PC-9 (cell line): ENCODE measurements at regions not wholly inside any gene's neighbourhood (a gene's known extent, or its start where the extent isn't known, plus 50 kb on each side); places are given as distances from the start of the nearest gene placed in this dataset.

Experiments
- BruUV-seq: library from RNA; stranded (reverse); fragments of 400-500 nt; replicated peaks from 2 replicates; lab custom pipeline; 2021; lab: Mats Ljungman, UMichigan
- CTCF ChIA-PET: fragments of 300-600 bp; sonication (Branson Sonifier 250); formaldehyde crosslinking; loops from one replicate; lab custom pipeline; 2022; ENCODE audit warnings: antibody characterized with exemption; lab: Charles Lee
- POLR2A ChIA-PET: fragments of 300-600 bp; sonication (Branson Sonifier 250); formaldehyde crosslinking; loops from one replicate; lab custom pipeline; 2022; ENCODE audit warnings: antibody characterized with exemption; ENCODE audit not compliant: unreplicated experiment; lab: Charles Lee
- DNase-seq, 2 experiments: peaks; one replicate each; pipeline versions ENCODE4 v3.0.0 to v3.0.0-alpha.2; 2015 to 2022; ENCODE audit warnings: mixed read lengths in 1 of 2
- H2AFZ ChIP-seq: fragments of 200-600 bp; sonication (generic); 2 replicates; pipeline ENCODE4 v1.8.1; 2017; ENCODE audit warnings: antibody characterized with exemption
- H3F3A ChIP-seq: fragments of 200-600 bp; sonication (generic); 2 replicates; pipeline ENCODE4 v1.8.1; 2017; ENCODE audit warnings: antibody characterized with exemption, mild to moderate bottlenecking, low read depth; ENCODE audit not compliant: insufficient read depth
- H3K27ac ChIP-seq: fragments of 200-600 bp; sonication (generic); 2 replicates; pipeline ENCODE4 v1.6.1; 2016; ENCODE audit warnings: mixed run types
- H3K27me3 ChIP-seq: fragments of 200-600 bp; sonication (generic); 2 replicates; pipeline ENCODE4 v1.6.1; 2016; ENCODE audit warnings: low read depth, mixed run types; ENCODE audit not compliant: insufficient read depth
- H3K36me3 ChIP-seq: fragments of 200-600 bp; sonication (generic); 2 replicates; pipeline ENCODE4 v1.6.1; 2016; ENCODE audit warnings: low read depth, mixed run types
- H3K4me1 ChIP-seq: fragments of 200-600 bp; sonication (generic); replicated peaks from 2 replicates; pipeline ENCODE4 v1.6.1; 2016; ENCODE audit warnings: mixed run types; ENCODE audit not compliant: insufficient read depth
- H3K4me2 ChIP-seq: fragments of 200-600 bp; sonication (generic); 2 replicates; pipeline ENCODE4 v1.6.1; 2017; ENCODE audit warnings: mixed run types
- H3K4me3 ChIP-seq: fragments of 200-600 bp; sonication (generic); 2 replicates; pipeline ENCODE4 v1.6.1; 2016; ENCODE audit warnings: mixed run types
- H3K79me2 ChIP-seq: fragments of 200-600 bp; sonication (generic); 2 replicates; pipeline ENCODE4 v1.6.1; 2017; ENCODE audit warnings: low read depth, mixed run types
- H3K9me2 ChIP-seq: fragments of 200-600 bp; sonication (generic); 2 replicates; pipeline ENCODE4 v1.8.1; 2017; ENCODE audit warnings: mild to moderate bottlenecking; ENCODE audit not compliant: insufficient read depth
- H3K9me3 ChIP-seq: fragments of 200-600 bp; sonication (generic); 2 replicates; pipeline ENCODE4 v1.8.1; 2016; ENCODE audit warnings: low read depth; ENCODE audit not compliant: insufficient read depth
- H4K20me1 ChIP-seq: fragments of 200-600 bp; sonication (generic); 2 replicates; pipeline ENCODE4 v1.8.1; 2017; ENCODE audit not compliant: insufficient read depth
- EZH2 ChIP-seq: fragments of 200-600 bp; sonication (generic); IDR thresholded peaks from 2 replicates; pipeline ENCODE4 v1.8.0; 2017; ENCODE audit warnings: antibody characterized with exemption, low read depth
- intact Hi-C: fragments of 100-400 bp; cut with micrococcal nuclease; formaldehyde crosslinking; loops from one replicate; pipeline ENCODE4 v1.10.0; 2022; ENCODE audit not compliant: unreplicated experiment
- TF ChIP-seq, protein P1 (sequence below): fragments of 200-600 bp; sonication (generic); conservative IDR thresholded peaks from 2 replicates; pipeline ENCODE4 v1.6.1; 2017; ENCODE audit warnings: mixed run types, antibody characterized with exemption, mild to moderate bottlenecking, moderate library complexity

GRCh38 chr5:28914297-28914696 lies 1875.9 kb upstream of the CDH9 start:
- H3K27me3 ChIP-seq, result no peaks in the 10 kb centered on the region
- no peaks in the 10 kb centered on the region for H3K4me1 ChIP-seq
- H3K27ac ChIP-seq, result no peak overlapping the region
- intact Hi-C loops, result no loop called here
- H3K79me2 ChIP-seq, result no peaks in the 10 kb centered on the region
- no peak for TF ChIP-seq EZH2
- TF ChIP-seq, protein P1, sequence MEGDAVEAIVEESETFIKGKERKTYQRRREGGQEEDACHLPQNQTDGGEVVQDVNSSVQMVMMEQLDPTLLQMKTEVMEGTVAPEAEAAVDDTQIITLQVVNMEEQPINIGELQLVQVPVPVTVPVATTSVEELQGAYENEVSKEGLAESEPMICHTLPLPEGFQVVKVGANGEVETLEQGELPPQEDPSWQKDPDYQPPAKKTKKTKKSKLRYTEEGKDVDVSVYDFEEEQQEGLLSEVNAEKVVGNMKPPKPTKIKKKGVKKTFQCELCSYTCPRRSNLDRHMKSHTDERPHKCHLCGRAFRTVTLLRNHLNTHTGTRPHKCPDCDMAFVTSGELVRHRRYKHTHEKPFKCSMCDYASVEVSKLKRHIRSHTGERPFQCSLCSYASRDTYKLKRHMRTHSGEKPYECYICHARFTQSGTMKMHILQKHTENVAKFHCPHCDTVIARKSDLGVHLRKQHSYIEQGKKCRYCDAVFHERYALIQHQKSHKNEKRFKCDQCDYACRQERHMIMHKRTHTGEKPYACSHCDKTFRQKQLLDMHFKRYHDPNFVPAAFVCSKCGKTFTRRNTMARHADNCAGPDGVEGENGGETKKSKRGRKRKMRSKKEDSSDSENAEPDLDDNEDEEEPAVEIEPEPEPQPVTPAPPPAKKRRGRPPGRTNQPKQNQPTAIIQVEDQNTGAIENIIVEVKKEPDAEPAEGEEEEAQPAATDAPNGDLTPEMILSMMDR, result no peak
- DNase-seq, result no peak
- no peaks in the 10 kb centered on the region for H3K9me3 ChIP-seq
- CTCF ChIA-PET, result no interaction called here
- no peak overlapping the region for H3K4me2 ChIP-seq
- H2AFZ ChIP-seq, result no peak overlapping the region
- no peaks in the 10 kb centered on the region for H3K36me3 ChIP-seq
- H3K4me3 ChIP-seq, result no peak overlapping the region
- POLR2A ChIA-PET, result no interaction called here
- no peaks in the 10 kb centered on the region; the same call in 1 of the 2 replicates for H4K20me1 ChIP-seq
- no peaks in the 10 kb centered on the region for H3F3A ChIP-seq
- no peaks in the 10 kb centered on the region for H3K9me2 ChIP-seq
- no TSS peak for BruUV-seq

- H3F3A ChIP-seq, result no peaks in the 10 kb centered on the region
- no peak overlapping the region for H3K27ac ChIP-seq
- BruUV-seq, result no TSS peak
These were observed 1865.3 kb upstream of the CDH9 start for GRCh38 chr5:28903643-28904042.

GRCh38 chr5:28896949-28897348 lies 1858.6 kb upstream of the CDH9 start:
- BruUV-seq, result no TSS peak

More at GRCh38 chr5:28903643-28904042, 1865.3 kb upstream of the CDH9 start:
- no peak overlapping the region for H3K4me3 ChIP-seq
- ChIA-PET POLR2A (no interaction called here), CTCF (no interaction called here)
- H3K36me3 ChIP-seq, result no peaks in the 10 kb centered on the region
- no peaks in the 10 kb centered on the region for H3K9me2 ChIP-seq
- intact Hi-C loops, result loop anchor here (5.0 kb wide), 1 partner anchor 314 kb away; no protein-coding TSS in a partner anchor
- H3K4me2 ChIP-seq, result no peak overlapping the region
- H3K79me2 ChIP-seq, result no peaks in the 10 kb centered on the region
- no peaks in the 10 kb centered on the region for H3K4me1 ChIP-seq
- H2AFZ ChIP-seq, result no peak overlapping the region
- no peak for DNase-seq
- H3K9me3 ChIP-seq, result no peaks in the 10 kb centered on the region
- H3K27me3 ChIP-seq, result no peaks in the 10 kb centered on the region
- no peaks in the 10 kb centered on the region; the same call in 1 of the 2 replicates for H4K20me1 ChIP-seq
- TF ChIP-seq, protein P1, result 0 out of 2 replicates have a peak, but pooled peaks have one; percentile 26
- TF ChIP-seq EZH2, result no peak

More at GRCh38 chr5:28896949-28897348, 1858.6 kb upstream of the CDH9 start:
- no peak overlapping the region for H2AFZ ChIP-seq
- no peaks in the 10 kb centered on the region for H4K20me1 ChIP-seq
- no peaks in the 10 kb centered on the region for H3F3A ChIP-seq
- H3K4me3 ChIP-seq, result no peak overlapping the region
- no peaks in the 10 kb centered on the region for H3K79me2 ChIP-seq
- H3K9me2 ChIP-seq, result no peaks in the 10 kb centered on the region
- H3K27ac ChIP-seq, result no peak overlapping the region
- no peaks in the 10 kb centered on the region for H3K4me1 ChIP-seq
- ChIA-PET POLR2A (interaction anchor here (0.6 kb wide), 1 partner anchor 1861 kb away, joined by 4 read pairs; no protein-coding TSS in a partner anchor), CTCF (no interaction called here)
- no peaks in the 10 kb centered on the region for H3K27me3 ChIP-seq
- H3K4me2 ChIP-seq, result no peak overlapping the region
- no peaks in the 10 kb centered on the region for H3K36me3 ChIP-seq
- intact Hi-C loops, result loop anchor here (1.0 to 10.0 kb wide), 3 partner anchors 122 to 1876 kb away; no protein-coding TSS in a partner anchor
- TF ChIP-seq EZH2, result no peak
- TF ChIP-seq, protein P1, result peak; percentile 56
- no peak for DNase-seq
- H3K9me3 ChIP-seq, result no peaks in the 10 kb centered on the region
